IPS-20b (cell line): ENCODE measurements at regions not wholly inside any gene's neighbourhood (a gene's known extent, or its start where the extent isn't known, plus 50 kb on each side); places are given as distances from the start of the nearest gene placed in this dataset.

Experiments
- H3K27ac ChIP-seq: one replicate; pipeline ENCODE4 v1.5.1; 2013; ENCODE audit warnings: low read length
- H3K27me3 ChIP-seq: 2 replicates; pipeline ENCODE4 v1.6.1; 2013; ENCODE audit warnings: mild to moderate bottlenecking, low read length, inconsistent platforms; ENCODE audit not compliant: insufficient read depth
- H3K36me3 ChIP-seq: 2 replicates; pipeline ENCODE4 v1.6.1; 2013; ENCODE audit warnings: low read depth, mild to moderate bottlenecking, inconsistent platforms, low read length, moderate library complexity; ENCODE audit not compliant: insufficient read depth
- H3K4me1 ChIP-seq: 2 replicates; pipeline ENCODE4 v1.6.1; 2013; ENCODE audit warnings: mild to moderate bottlenecking, control low read depth, inconsistent platforms, low read length, moderate library complexity; ENCODE audit not compliant: insufficient read depth
- H3K4me3 ChIP-seq: 2 replicates; pipeline ENCODE4 v1.5.1; 2013; ENCODE audit warnings: mild to moderate bottlenecking, low read length, inconsistent platforms
- H3K9ac ChIP-seq: 2 replicates; pipeline ENCODE4 v1.6.1; 2013; ENCODE audit warnings: low read depth, mild to moderate bottlenecking, inconsistent platforms, low read length, moderate library complexity
- H3K9me3 ChIP-seq: 2 replicates; pipeline ENCODE4 v1.6.1; 2013; ENCODE audit warnings: mild to moderate bottlenecking, low read depth, low read length, inconsistent platforms; ENCODE audit not compliant: insufficient read depth

- H3K4me3 ChIP-seq: no peak overlapping the region
- peaks cover 22% of the 10 kb centered on the region for H3K9me3 ChIP-seq
- H3K36me3 ChIP-seq: no peaks in the 10 kb centered on the region
- no peak overlapping the region for H3K9ac ChIP-seq
- no peaks in the 10 kb centered on the region for H3K27me3 ChIP-seq
- no peak overlapping the region for H3K27ac ChIP-seq
- H3K4me1 ChIP-seq: no peaks in the 10 kb centered on the region
These were observed 248.3 kb downstream of the EN1 start for GRCh38 chr2:118599141-118599540.

DNA sequence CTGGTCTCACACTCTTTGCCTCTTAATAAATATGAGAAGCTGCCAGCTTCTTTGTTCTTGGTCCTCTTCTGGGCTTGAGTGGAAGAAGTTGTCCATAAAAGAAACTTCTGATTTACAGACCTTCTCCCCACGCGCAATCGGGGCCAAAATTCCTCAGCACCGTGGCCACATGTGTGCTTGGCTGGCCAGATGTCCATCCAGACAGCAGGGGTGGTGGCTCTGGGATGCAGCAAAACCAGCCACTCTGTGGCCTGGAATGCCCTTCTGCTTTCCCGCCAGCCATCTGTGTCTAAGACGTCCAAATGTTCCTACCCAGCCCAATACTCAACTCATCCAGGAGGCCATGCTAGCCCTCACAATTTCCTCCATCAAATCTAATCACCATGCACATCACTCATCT, 250.8 kb downstream of the EN1 start:
- Histone ChIP-seq H3K36me3 (no peaks in the 10 kb centered on the region), H3K4me3 (no peak overlapping the region), H3K9ac (no peak overlapping the region), H3K4me1 (no peaks in the 10 kb centered on the region), H3K27me3 (no peaks in the 10 kb centered on the region), H3K27ac (no peak overlapping the region), H3K9me3 (peaks cover 16% of the 10 kb centered on the region)

DNA sequence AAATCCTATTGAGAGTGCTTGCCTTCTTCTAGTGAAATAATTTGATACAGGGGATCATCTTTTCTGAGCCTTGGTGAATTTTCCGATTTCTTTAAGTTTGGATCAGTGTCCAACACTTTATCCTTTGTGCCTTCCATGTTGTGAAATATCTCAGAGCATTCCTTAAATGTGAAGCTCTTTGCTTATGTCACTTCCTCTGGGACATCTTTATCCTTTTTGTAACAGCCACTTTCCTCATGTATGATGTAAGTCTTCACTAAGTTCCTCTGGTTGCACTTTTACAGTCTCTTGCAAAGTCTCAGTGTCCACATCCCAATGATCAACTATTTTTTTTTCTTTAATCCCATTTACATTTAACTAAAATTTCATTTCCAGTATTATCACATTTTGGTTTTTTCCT, 254.2 kb downstream of the EN1 start:
- H3K27ac ChIP-seq: no peak overlapping the region
- no peaks in the 10 kb centered on the region for H3K27me3 ChIP-seq
- no peaks in the 10 kb centered on the region for H3K36me3 ChIP-seq
- H3K4me3 ChIP-seq: no peak overlapping the region
- H3K9me3 ChIP-seq: peaks cover 5% of the 10 kb centered on the region; the same call in 1 of the 2 replicates
- no peak overlapping the region for H3K9ac ChIP-seq
- H3K4me1 ChIP-seq: peaks cover 3% of the 10 kb centered on the region; the same call in 1 of the 2 replicates

DNA sequence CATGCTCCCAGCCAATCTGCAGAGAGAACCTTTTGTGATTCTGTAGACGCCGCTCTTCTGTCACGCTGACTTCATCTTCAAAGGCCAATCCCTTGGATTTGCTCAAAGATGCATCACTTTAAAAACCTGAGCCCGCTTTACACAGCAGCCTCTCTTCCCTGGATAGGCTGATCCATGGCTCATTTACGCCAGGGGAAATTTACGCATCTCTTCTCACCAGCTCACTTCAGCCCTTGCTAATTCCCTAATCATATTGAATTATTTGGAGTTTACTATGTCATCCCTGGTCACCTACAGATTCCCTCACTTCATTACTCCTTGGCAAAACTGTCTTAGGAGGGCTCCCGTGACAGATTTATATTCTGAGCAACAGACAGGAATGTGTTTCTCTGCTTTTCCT, 256.2 kb downstream of the EN1 start:
- H3K9me3 ChIP-seq: no peaks in the 10 kb centered on the region
- H3K9ac ChIP-seq: no peak overlapping the region
- peaks cover 3% of the 10 kb centered on the region; the same call in 1 of the 2 replicates for H3K4me1 ChIP-seq
- H3K27ac ChIP-seq: no peak overlapping the region
- no peaks in the 10 kb centered on the region for H3K27me3 ChIP-seq
- H3K4me3 ChIP-seq: no peak overlapping the region
- no peaks in the 10 kb centered on the region for H3K36me3 ChIP-seq

DNA sequence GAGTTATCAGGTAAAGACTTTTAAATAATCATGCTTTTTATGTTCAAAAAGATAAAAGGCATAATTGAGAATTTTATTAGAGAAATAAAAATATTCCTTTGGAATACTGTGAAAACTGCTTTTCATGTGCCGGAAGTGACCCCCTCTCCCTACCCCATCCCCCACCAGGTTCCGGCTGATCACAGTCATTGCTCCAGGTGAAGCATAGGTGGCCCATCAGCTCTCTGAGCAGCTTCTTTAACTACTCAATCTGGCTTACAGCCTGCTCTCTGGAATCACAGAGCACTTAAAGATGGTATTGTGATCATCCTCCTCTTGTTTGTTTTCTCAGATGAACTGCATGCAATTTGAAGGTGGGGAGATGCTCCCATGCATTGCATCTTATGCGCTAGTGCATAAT, 257.7 kb downstream of the EN1 start:
- Histone ChIP-seq H3K27ac (no peak overlapping the region), H3K27me3 (no peaks in the 10 kb centered on the region), H3K4me1 (peaks cover 3% of the 10 kb centered on the region; the same call in 1 of the 2 replicates), H3K36me3 (no peaks in the 10 kb centered on the region), H3K9ac (no peak overlapping the region), H3K4me3 (no peak overlapping the region), H3K9me3 (no peaks in the 10 kb centered on the region)

DNA sequence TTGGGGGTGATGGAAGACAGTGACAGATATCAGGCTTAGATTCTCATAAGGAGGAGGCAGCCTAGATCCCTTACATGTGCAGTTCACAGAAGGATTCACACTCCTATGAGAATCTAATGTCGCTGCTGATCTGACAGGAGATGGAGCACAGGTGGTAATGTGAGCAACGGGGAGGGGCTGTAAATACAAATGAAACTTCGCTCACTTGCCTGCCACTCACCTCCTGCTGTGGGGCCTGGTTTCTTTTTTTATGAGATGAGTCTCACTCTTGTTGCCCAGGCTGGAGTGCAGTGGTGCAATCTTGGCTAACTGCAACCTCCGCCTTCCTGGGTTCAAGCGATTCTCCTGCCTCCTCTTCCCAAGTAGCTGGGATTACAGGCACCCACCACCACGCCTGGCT, 258.6 kb downstream of the EN1 start:
- Histone ChIP-seq H3K36me3 (no peaks in the 10 kb centered on the region), H3K4me3 (no peak overlapping the region), H3K9me3 (no peaks in the 10 kb centered on the region), H3K4me1 (peaks cover 3% of the 10 kb centered on the region; the same call in 1 of the 2 replicates), H3K9ac (no peak overlapping the region), H3K27ac (no peak overlapping the region), H3K27me3 (no peaks in the 10 kb centered on the region)

GRCh38 chr2:118586312-118586711, 261.1 kb downstream of the EN1 start:
- no peak overlapping the region for H3K4me3 ChIP-seq
- no peaks in the 10 kb centered on the region for H3K36me3 ChIP-seq
- H3K9me3 ChIP-seq: no peaks in the 10 kb centered on the region
- H3K9ac ChIP-seq: no peak overlapping the region
- H3K27me3 ChIP-seq: no peaks in the 10 kb centered on the region
- peaks cover 3% of the 10 kb centered on the region; the same call in 1 of the 2 replicates for H3K4me1 ChIP-seq
- H3K27ac ChIP-seq: no peak overlapping the region

- Histone ChIP-seq H3K4me1 (peaks cover under 1% of the 10 kb centered on the region; the same call in 1 of the 2 replicates), H3K27me3 (no peaks in the 10 kb centered on the region), H3K36me3 (no peaks in the 10 kb centered on the region)
These were observed 262.6 kb downstream of the EN1 start for GRCh38 chr2:118584877-118585276.

GRCh38 chr2:118584062-118584749, 263.2 kb downstream of the EN1 start:
- H3K9me3 ChIP-seq: no peaks in the 10 kb centered on the region
- H3K4me1 ChIP-seq: no peaks in the 10 kb centered on the region
- no peaks in the 10 kb centered on the region for H3K36me3 ChIP-seq
- no peaks in the 10 kb centered on the region for H3K27me3 ChIP-seq
- no peak overlapping the region for H3K4me3 ChIP-seq
- H3K27ac ChIP-seq: no peak overlapping the region
- no peak overlapping the region for H3K9ac ChIP-seq

More at GRCh38 chr2:118584877-118585276, 262.6 kb downstream of the EN1 start:
- no peaks in the 10 kb centered on the region for H3K9me3 ChIP-seq
- no peak overlapping the region for H3K27ac ChIP-seq
- H3K4me3 ChIP-seq: no peak overlapping the region
- no peak overlapping the region for H3K9ac ChIP-seq

DNA sequence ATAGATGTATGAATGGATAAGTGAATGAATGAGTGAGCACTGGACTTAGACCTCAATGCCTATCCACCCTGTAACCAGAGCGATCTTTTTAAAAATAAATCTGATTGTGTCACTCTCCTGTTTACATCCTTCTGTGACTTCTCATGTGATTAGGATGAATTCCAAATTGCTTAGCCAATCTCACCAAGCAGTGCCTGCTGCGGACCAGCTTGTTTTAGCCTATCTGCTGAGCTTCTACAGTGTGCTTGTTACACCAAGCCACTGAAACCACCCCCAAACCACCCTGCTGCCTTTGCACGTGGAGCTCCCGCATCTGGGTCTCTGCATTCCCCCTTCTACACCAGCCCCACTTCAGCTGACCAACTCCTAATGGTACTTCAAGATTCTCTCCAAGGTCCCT, 265.4 kb downstream of the EN1 start:
- H3K9me3 ChIP-seq: no peaks in the 10 kb centered on the region
- no peak overlapping the region for H3K4me3 ChIP-seq
- no peaks in the 10 kb centered on the region for H3K36me3 ChIP-seq
- no peaks in the 10 kb centered on the region for H3K27me3 ChIP-seq
- H3K27ac ChIP-seq: no peak overlapping the region
- H3K4me1 ChIP-seq: no peaks in the 10 kb centered on the region
- no peak overlapping the region for H3K9ac ChIP-seq

DNA sequence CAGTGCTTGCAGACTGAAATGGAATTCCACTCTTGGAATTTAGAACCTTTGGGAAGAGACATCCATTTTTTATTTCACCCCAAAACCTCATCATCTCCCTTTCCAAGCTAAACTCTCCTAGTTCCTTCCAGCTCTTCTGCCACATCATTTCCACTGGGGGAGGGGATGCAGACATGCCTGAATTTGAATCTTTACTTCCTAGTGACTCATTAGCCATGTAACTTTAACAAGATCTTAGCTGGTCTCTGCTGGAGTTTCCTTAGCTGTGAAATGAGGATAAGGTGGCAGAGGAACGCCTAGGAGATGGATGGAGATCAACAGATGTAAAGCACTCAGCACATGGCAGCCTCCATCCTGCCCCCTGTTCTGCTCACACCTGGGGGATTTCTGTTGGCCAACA, 266.8 kb downstream of the EN1 start:
- Histone ChIP-seq H3K27ac (no peak overlapping the region), H3K4me3 (no peak overlapping the region), H3K27me3 (no peaks in the 10 kb centered on the region), H3K9me3 (no peaks in the 10 kb centered on the region), H3K9ac (no peak overlapping the region), H3K36me3 (no peaks in the 10 kb centered on the region), H3K4me1 (no peaks in the 10 kb centered on the region)

GRCh38 chr2:118580107-118580506, 267.3 kb downstream of the EN1 start:
- no peaks in the 10 kb centered on the region for H3K36me3 ChIP-seq
- no peak overlapping the region for H3K27ac ChIP-seq
- H3K4me1 ChIP-seq: peaks cover 2% of the 10 kb centered on the region; the same call in 1 of the 2 replicates
- H3K27me3 ChIP-seq: no peaks in the 10 kb centered on the region
- H3K4me3 ChIP-seq: no peak overlapping the region
- H3K9me3 ChIP-seq: no peaks in the 10 kb centered on the region
- H3K9ac ChIP-seq: no peak overlapping the region
